GM12891 (cell line): ENCODE measurements at regions not wholly inside any gene's neighbourhood (a gene's known extent, or its start where the extent isn't known, plus 50 kb on each side); places are given as distances from the start of the nearest gene placed in this dataset.

Experiments used
- POLR2A ChIP-seq: IDR thresholded peaks from 2 replicates; pipeline ENCODE4 v1.6.1; 2011; ENCODE audit warnings: low read depth, low read length, control low read depth
- POLR2AphosphoS5 ChIP-seq: IDR thresholded peaks from 2 replicates; pipeline ENCODE4 v1.6.1; 2011; ENCODE audit warnings: low read depth, low read length, control low read depth
- POU2F2 ChIP-seq: IDR thresholded peaks from 2 replicates; pipeline ENCODE4 v1.6.1; 2011; ENCODE audit warnings: low read depth, mild to moderate bottlenecking, control low read depth, low read length, moderate library complexity
- SPI1 ChIP-seq: IDR thresholded peaks from 2 replicates; pipeline ENCODE4 v1.6.1; 2011; ENCODE audit warnings: low read depth, low read length, control low read depth
- TAF1 ChIP-seq: IDR thresholded peaks from 2 replicates; pipeline ENCODE4 v1.6.1; 2011; ENCODE audit warnings: low read depth, low read length, control low read depth

DNA sequence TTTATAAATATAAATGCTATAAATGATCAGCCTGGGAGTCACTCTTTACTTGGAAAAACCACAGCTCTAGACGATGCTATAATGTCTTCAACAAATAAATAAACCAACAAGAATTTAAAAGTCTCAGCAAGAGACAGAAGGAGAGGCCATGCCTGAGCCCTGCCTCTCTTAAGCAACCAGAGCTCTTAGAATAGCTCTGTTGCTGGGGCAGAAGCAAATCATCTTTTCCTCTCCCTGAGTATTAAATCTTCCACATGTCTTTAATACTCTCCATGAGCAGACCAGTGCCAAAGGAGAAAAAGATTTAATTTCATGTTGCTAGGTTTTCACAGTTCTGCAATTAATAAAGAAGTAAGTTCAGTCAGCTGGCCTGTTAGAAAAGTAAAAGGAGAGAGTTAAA is 408.0 kb upstream of the SLC30A5 start:
- TF ChIP-seq POLR2A (no peak), TAF1 (no peak), POLR2AphosphoS5 (no peak), POU2F2 (no peak), SPI1 (no peak)
